ENCODE measurements at regions not wholly inside any gene's neighbourhood (a gene's known extent, or its start where the extent isn't known, plus 50 kb on each side); places are given as distances from the start of the nearest gene placed in this dataset.

GRCh38 chr3:144995856-144996255 is 1024.2 kb downstream of the DIPK2A start:
- no TSS peak for BruUV-seq (replicated peaks)
- Mint-ChIP-seq H3K27ac (ENCODE audit: low read depth, unreplicated experiment) (no peak overlapping the region), H3K4me3 (ENCODE audit: unreplicated experiment) (no peak overlapping the region), H3K27me3 (ENCODE audit: insufficient read depth, unreplicated experiment) (no peaks in the 10 kb centered on the region), H3K4me1 (ENCODE audit: insufficient read depth, unreplicated experiment) (no peaks in the 10 kb centered on the region), H3K36me3 (ENCODE audit: insufficient read depth, unreplicated experiment) (no peaks in the 10 kb centered on the region), H3K9me3 (ENCODE audit: unreplicated experiment) (no peaks in the 10 kb centered on the region)
- intact Hi-C loops (cut with micrococcal nuclease): no loop called here
- ChIA-PET POLR2A (no interaction called here), CTCF (no interaction called here)
- no peak for DNase-seq (ENCODE audit: unreplicated experiment)
- TF ChIP-seq, protein P1, sequence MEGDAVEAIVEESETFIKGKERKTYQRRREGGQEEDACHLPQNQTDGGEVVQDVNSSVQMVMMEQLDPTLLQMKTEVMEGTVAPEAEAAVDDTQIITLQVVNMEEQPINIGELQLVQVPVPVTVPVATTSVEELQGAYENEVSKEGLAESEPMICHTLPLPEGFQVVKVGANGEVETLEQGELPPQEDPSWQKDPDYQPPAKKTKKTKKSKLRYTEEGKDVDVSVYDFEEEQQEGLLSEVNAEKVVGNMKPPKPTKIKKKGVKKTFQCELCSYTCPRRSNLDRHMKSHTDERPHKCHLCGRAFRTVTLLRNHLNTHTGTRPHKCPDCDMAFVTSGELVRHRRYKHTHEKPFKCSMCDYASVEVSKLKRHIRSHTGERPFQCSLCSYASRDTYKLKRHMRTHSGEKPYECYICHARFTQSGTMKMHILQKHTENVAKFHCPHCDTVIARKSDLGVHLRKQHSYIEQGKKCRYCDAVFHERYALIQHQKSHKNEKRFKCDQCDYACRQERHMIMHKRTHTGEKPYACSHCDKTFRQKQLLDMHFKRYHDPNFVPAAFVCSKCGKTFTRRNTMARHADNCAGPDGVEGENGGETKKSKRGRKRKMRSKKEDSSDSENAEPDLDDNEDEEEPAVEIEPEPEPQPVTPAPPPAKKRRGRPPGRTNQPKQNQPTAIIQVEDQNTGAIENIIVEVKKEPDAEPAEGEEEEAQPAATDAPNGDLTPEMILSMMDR (IDR thresholded peaks at IDR 0.05; ENCODE audit: unreplicated experiment): no peak

GRCh38 chr3:145005427-145005826 is 1033.8 kb downstream of the DIPK2A start:
- TF ChIP-seq, protein P1 (IDR thresholded peaks at IDR 0.05; ENCODE audit: unreplicated experiment): no peak
- no peak for DNase-seq (ENCODE audit: unreplicated experiment)

DNA sequence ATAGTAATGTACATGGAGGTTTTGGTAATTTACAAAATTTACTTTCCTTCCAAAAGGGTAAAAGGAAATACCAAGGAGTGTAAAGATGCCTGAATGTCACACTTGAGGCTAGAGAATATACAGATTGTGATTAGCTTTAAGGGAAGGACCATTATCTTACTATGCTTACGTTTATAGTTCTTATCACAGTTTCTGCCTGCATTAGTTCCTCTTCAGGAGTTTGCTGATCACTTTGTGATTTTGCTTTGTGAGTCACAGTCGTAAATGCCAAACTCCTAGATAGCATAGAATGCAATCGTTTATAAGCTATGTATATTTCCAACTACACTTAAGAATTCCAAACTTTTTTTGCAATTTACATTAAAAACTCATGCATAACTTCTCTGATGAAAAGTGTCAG is 1034.6 kb downstream of the DIPK2A start:
- DNase-seq (ENCODE audit: unreplicated experiment): no peak
- no peaks in the 10 kb centered on the region for H3K27me3 Mint-ChIP-seq (ENCODE audit: insufficient read depth, unreplicated experiment)
- ChIA-PET CTCF (no interaction called here), POLR2A (no interaction called here)
- TF ChIP-seq, protein P1 (IDR thresholded peaks at IDR 0.05; ENCODE audit: unreplicated experiment): no peak
- no peaks in the 10 kb centered on the region for H3K36me3 Mint-ChIP-seq (ENCODE audit: insufficient read depth, unreplicated experiment)
- no peak overlapping the region for H3K4me3 Mint-ChIP-seq (ENCODE audit: unreplicated experiment)
- no TSS peak for BruUV-seq (replicated peaks)
- intact Hi-C loops (cut with micrococcal nuclease): no loop called here
- peaks cover 4% of the 10 kb centered on the region for H3K9me3 Mint-ChIP-seq (ENCODE audit: unreplicated experiment)
- no peaks in the 10 kb centered on the region for H3K4me1 Mint-ChIP-seq (ENCODE audit: insufficient read depth, unreplicated experiment)
- H3K27ac Mint-ChIP-seq (ENCODE audit: low read depth, unreplicated experiment): no peak overlapping the region

More at GRCh38 chr3:145005427-145005826, 1033.8 kb downstream of the DIPK2A start:
- intact Hi-C loops (cut with micrococcal nuclease): no loop called here
- no peaks in the 10 kb centered on the region for H3K27me3 Mint-ChIP-seq (ENCODE audit: insufficient read depth, unreplicated experiment)
- H3K4me1 Mint-ChIP-seq (ENCODE audit: insufficient read depth, unreplicated experiment): no peaks in the 10 kb centered on the region
- H3K27ac Mint-ChIP-seq (ENCODE audit: low read depth, unreplicated experiment): no peak overlapping the region
- ChIA-PET CTCF (interaction anchor here (0.7 to 0.8 kb wide), 2 partner anchors 30 to 1258 kb away, joined by 3 to 4 read pairs; no protein-coding TSS in a partner anchor), POLR2A (no interaction called here)
- H3K36me3 Mint-ChIP-seq (ENCODE audit: insufficient read depth, unreplicated experiment): no peaks in the 10 kb centered on the region
- H3K9me3 Mint-ChIP-seq (ENCODE audit: unreplicated experiment): peaks cover 4% of the 10 kb centered on the region
- BruUV-seq (replicated peaks): no TSS peak
- no peak overlapping the region for H3K4me3 Mint-ChIP-seq (ENCODE audit: unreplicated experiment)

DNA sequence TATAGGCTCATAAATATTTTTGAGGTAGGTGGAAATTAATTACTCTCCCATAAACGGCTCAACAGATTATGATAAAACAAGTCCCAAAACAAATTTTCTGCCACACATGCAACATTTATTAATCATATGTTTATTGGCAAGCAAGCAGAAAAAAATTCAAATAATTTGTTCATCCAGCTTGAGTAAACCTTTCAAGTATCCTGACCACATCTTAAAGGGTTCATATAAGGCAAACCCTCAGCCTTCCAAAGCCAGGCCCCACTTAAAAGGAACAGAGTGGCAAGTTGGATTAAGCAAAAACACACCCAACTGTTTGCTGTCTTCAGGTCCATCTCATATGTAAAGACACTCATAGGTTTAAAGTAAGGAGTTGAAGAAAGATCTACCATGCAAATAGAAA is 1042.3 kb downstream of the DIPK2A start:
- TF ChIP-seq, protein P1 (IDR thresholded peaks at IDR 0.05; ENCODE audit: unreplicated experiment): no peak
- CTCF ChIA-PET: no interaction called here
- BruUV-seq (replicated peaks): no TSS peak
- POLR2A ChIA-PET: no interaction called here
- no peak for DNase-seq (ENCODE audit: unreplicated experiment)
- H3K4me3 Mint-ChIP-seq (ENCODE audit: unreplicated experiment): no peak overlapping the region
- peaks cover 9% of the 10 kb centered on the region for H3K4me1 Mint-ChIP-seq (ENCODE audit: insufficient read depth, unreplicated experiment)
- H3K9me3 Mint-ChIP-seq (ENCODE audit: unreplicated experiment): no peaks in the 10 kb centered on the region
- no peaks in the 10 kb centered on the region for H3K27me3 Mint-ChIP-seq (ENCODE audit: insufficient read depth, unreplicated experiment)
- intact Hi-C loops (cut with micrococcal nuclease): no loop called here
- H3K27ac Mint-ChIP-seq (ENCODE audit: low read depth, unreplicated experiment): no peak overlapping the region
- H3K36me3 Mint-ChIP-seq (ENCODE audit: insufficient read depth, unreplicated experiment): no peaks in the 10 kb centered on the region
